ENCODE measurements at regions not wholly inside any gene's neighbourhood (a gene's known extent, or its start where the extent isn't known, plus 50 kb on each side); places are given as distances from the start of the nearest gene placed in this dataset.

DNA sequence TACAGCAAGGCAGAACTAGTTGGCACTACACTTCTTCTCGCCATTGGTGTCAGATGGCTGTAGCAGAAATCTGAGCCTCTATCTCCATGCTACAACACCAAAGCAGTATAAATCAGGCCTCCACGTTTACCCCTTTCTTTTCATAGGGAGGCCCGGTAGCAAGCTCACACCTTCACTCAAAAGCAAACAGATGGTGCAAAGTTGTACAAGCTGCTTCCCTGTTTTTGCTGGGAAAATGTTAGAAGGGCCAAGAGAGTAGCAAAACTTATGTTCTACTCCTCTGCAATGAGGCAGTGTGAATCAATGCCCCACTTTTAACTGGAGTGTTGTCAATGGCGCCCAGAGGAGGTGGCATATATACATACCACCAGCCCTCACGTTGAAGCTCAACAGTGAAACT, 369.6 kb upstream of the NRXN1 start:
- Mint-ChIP-seq H3K4me3 (no peak overlapping the region), H3K36me3 (no peaks in the 10 kb centered on the region), H3K27ac (no peak overlapping the region), H3K9me3 (ENCODE audit: low read depth) (peaks cover 7% of the 10 kb centered on the region), H3K27me3 (no peaks in the 10 kb centered on the region), H3K4me1 (no peaks in the 10 kb centered on the region)
- no peak for ATAC-seq
- CTCF ChIA-PET = no interaction called here
- no peak for DNase-seq

DNA sequence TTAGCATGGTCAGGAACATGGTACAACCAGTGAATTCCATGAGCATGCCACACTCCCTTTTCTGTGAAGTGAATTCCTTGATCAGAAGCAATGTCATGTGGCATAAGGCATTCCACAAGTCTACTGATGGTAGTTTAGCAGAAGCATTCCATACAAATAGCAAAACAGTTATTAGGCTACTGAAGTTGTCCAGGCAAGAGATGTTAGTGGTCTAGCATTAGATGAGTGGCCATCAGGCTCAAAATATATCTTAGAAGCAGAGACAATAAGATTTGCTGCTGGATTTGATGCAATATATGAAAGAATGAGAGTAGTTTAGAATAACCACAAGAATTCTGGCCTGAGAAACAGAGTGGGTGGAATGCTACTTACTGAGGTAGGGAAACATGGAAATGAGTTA, 355.3 kb upstream of the NRXN1 start:
- CTCF ChIA-PET = no interaction called here
- DNase-seq (no peak), ATAC-seq (no peak)
- H3K4me3 Mint-ChIP-seq = no peak overlapping the region
- H3K27me3 Mint-ChIP-seq = no peaks in the 10 kb centered on the region
- peaks cover 14% of the 10 kb centered on the region for H3K9me3 Mint-ChIP-seq (ENCODE audit: low read depth)
- H3K27ac Mint-ChIP-seq = no peak overlapping the region
- no peaks in the 10 kb centered on the region for H3K36me3 Mint-ChIP-seq
- H3K4me1 Mint-ChIP-seq = no peaks in the 10 kb centered on the region

DNA sequence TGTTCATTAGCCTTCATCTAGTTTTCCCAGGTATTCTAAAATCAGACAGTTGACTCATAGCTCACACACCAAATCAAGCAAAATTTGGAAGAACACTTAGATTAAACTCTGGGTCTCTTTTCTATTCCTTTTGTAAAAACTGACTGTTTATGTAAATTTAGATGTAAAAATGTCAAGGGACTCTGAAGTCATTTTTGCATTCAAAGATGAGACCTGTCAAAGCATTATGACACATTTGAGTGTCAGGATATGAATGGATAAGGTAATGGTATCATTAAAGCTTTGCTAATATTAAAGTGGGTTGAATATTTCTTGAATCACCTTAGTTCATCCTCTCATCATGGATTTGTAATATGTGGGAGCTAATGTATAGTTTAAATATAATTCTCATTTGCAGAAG, 348.1 kb upstream of the NRXN1 start:
- CTCF ChIA-PET = no interaction called here
- no peaks in the 10 kb centered on the region for H3K4me1 Mint-ChIP-seq
- DNase-seq = no peak

DNA sequence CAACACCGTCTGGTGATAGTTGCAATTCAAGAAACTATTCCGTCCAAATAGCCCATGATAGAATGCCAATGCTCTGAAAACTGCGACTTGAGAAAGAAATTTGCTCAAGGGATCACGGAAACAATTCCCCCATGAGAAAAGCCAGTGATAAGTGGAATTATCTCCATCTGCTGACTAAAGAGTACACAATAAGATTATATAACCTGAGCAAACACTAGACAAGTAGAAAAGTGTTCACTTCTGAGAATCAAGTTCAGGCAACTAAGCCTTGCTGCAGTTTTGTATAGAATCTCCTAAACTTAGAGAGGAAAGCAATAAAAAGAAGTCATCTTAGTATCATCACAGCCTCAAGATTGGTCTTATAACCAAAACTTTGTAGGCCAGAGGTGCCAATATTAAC, 336.3 kb upstream of the NRXN1 start:
- no peaks in the 10 kb centered on the region for H3K4me1 Mint-ChIP-seq
- H3K36me3 Mint-ChIP-seq = no peaks in the 10 kb centered on the region
- ATAC-seq = no peak
- peaks cover 6% of the 10 kb centered on the region for H3K9me3 Mint-ChIP-seq (ENCODE audit: low read depth)
- no peak overlapping the region for H3K4me3 Mint-ChIP-seq
- H3K27me3 Mint-ChIP-seq = no peaks in the 10 kb centered on the region
- CTCF ChIA-PET = no interaction called here
- H3K27ac Mint-ChIP-seq = no peak overlapping the region
- DNase-seq = no peak

More for the DNA sequence above, 348.1 kb upstream of the NRXN1 start:
- Mint-ChIP-seq H3K9me3 (ENCODE audit: low read depth) (peaks cover 10% of the 10 kb centered on the region), H3K36me3 (no peaks in the 10 kb centered on the region), H3K27me3 (no peaks in the 10 kb centered on the region), H3K27ac (no peak overlapping the region), H3K4me3 (no peak overlapping the region)
- ATAC-seq = no peak

DNA sequence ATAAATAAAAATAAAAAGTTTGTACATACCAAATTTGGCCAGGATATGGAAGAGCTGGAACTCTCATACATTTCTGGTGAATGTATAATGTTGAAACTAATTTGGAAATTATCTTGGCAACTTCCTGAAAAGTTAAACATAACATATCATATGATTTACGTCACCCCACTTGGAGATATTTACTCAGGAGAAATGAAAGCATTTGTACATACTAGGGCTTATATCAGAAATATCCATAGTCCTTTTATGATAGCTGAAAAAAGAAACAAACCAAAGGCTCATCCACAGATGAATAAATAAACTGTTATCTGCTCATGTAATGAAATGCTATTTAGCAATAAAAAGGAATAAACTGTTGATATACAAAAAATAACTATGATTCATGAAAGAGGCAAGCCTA, 318.2 kb upstream of the NRXN1 start:
- no peaks in the 10 kb centered on the region for H3K4me1 Mint-ChIP-seq
- peaks cover 6% of the 10 kb centered on the region for H3K9me3 Mint-ChIP-seq (ENCODE audit: low read depth)
- H3K27me3 Mint-ChIP-seq = no peaks in the 10 kb centered on the region
- no peak for DNase-seq
- no peak overlapping the region for H3K27ac Mint-ChIP-seq
- CTCF ChIA-PET = no interaction called here
- no peak overlapping the region for H3K4me3 Mint-ChIP-seq
- ATAC-seq = no peak
- H3K36me3 Mint-ChIP-seq = no peaks in the 10 kb centered on the region

DNA sequence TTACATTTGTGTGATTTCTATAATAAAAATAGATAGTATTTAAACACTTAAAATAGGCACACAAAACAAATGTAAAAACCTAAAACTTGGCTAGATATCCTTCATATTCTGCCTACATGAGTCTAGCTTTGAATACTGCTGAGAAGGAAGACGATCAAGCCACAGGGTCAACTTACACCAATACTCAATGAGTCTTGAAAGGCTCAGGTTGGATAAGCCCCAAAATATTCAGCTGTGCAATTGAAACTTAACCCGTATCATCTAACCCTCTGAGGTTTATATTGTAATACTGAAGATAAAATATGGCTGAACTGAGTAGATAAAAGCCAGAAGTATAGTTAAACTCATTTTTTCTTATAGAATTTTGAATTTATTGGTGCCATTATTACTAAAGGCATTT, 313.0 kb upstream of the NRXN1 start:
- H3K27me3 Mint-ChIP-seq = no peaks in the 10 kb centered on the region
- CTCF ChIA-PET = no interaction called here
- no peak overlapping the region for H3K27ac Mint-ChIP-seq
- peaks cover 5% of the 10 kb centered on the region for H3K9me3 Mint-ChIP-seq (ENCODE audit: low read depth)
- no peaks in the 10 kb centered on the region for H3K4me1 Mint-ChIP-seq
- no peak for ATAC-seq
- no peak for DNase-seq
- no peaks in the 10 kb centered on the region for H3K36me3 Mint-ChIP-seq
- H3K4me3 Mint-ChIP-seq = no peak overlapping the region

DNA sequence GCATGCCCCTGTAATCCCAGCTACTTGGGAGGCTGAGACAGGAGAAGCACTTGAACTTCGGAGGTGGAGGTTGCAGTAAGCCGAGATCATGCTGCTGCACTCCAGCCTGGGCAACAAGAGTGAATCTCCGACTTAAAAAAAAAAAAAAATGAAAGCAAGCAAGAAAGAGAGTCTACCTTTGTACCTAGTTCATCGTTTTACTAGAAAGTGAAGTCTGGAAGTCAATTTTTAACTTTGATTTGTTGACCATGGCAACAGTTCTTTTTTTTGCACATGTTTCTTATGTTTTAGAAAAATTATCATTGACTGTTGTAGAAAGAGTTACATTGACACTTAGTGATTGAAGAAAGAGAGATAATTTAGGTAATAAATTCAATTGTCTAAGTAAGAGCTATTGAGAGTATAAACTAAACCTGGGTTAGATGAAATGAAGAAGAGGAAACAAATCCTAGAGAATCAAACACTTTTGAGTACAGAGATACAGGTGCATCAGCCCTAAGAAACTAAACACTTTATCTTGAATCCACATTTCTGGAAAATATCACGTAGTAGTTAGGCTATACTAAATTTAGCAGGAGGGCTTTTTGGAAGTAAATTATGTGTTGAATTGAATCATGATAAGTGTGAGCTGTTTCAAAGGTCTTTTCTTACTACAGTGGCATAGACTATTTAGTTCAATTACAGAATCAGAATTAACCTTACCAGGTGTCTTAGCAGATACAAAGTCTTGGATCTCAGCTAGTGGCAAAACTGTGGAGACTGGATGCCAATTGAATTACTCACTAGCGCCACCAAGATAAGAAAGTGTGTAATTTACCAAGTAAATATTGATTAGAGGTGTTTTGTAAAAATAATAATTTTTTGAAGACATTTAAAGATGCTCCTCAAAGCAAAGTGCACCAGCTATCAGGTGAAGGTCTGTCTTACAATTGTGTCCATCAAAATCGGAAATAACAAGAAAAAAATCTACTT, 303.4 kb upstream of the NRXN1 start:
- ATAC-seq (no peak), DNase-seq (no peak)
- H3K9me3 Mint-ChIP-seq (ENCODE audit: low read depth) = peaks cover 3% of the 10 kb centered on the region
- H3K27ac Mint-ChIP-seq = no peak overlapping the region
- H3K4me1 Mint-ChIP-seq = no peaks in the 10 kb centered on the region
- CTCF ChIA-PET = no interaction called here
- no peaks in the 10 kb centered on the region for H3K27me3 Mint-ChIP-seq
- H3K36me3 Mint-ChIP-seq = no peaks in the 10 kb centered on the region
- H3K4me3 Mint-ChIP-seq = no peak overlapping the region

DNA sequence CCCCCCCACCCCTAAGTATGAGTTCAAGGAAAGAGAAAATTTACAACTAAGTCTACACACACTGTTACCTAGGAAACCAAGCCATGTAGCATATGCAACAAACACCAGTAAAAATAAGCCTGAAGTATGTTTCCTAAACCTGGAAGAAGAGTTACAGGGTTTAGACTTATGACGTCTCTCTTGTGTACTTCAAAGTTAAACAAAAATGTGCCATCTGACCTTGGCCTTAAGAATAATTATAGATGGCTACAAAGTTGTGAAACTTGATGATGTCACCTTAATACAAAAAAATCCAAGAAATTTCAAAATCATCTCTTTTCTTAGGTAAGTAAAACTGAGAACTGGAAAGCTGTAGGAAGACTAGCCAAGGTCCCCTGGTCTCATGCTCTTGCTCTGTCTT, 297.6 kb upstream of the NRXN1 start:
- H3K27ac Mint-ChIP-seq = no peak overlapping the region
- ATAC-seq (no peak), DNase-seq (no peak)
- no peaks in the 10 kb centered on the region for H3K27me3 Mint-ChIP-seq
- CTCF ChIA-PET = no interaction called here
- H3K4me1 Mint-ChIP-seq = no peaks in the 10 kb centered on the region
- H3K36me3 Mint-ChIP-seq = peaks cover 1% of the 10 kb centered on the region
- H3K4me3 Mint-ChIP-seq = no peak overlapping the region
- H3K9me3 Mint-ChIP-seq (ENCODE audit: low read depth) = peaks cover 7% of the 10 kb centered on the region

DNA sequence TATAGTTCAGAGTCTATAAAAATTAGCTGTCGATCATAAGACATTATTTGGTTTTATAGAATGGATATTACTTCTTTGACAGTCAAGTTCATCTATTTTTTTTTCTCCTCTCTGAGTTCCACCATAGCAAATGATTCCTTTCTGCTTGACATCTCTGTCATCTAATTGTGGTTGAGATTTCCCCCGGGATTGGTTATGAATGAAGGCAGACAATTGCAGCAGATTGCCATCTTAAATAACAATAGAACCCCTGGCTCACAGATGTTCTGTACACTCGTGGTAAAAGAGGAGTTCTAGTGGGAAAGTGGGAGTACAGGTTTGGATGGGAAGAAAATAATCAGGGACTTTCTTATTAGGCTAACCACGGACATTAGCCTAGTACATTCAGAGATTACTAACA, 292.1 kb upstream of the NRXN1 start:
- CTCF ChIA-PET = no interaction called here
- peaks cover 15% of the 10 kb centered on the region for H3K9me3 Mint-ChIP-seq (ENCODE audit: low read depth)
- H3K4me1 Mint-ChIP-seq = no peaks in the 10 kb centered on the region
- no peak overlapping the region for H3K4me3 Mint-ChIP-seq
- H3K27ac Mint-ChIP-seq = no peak overlapping the region
- H3K36me3 Mint-ChIP-seq = no peaks in the 10 kb centered on the region
- no peaks in the 10 kb centered on the region for H3K27me3 Mint-ChIP-seq
- DNase-seq = no peak
- no peak for ATAC-seq

DNA sequence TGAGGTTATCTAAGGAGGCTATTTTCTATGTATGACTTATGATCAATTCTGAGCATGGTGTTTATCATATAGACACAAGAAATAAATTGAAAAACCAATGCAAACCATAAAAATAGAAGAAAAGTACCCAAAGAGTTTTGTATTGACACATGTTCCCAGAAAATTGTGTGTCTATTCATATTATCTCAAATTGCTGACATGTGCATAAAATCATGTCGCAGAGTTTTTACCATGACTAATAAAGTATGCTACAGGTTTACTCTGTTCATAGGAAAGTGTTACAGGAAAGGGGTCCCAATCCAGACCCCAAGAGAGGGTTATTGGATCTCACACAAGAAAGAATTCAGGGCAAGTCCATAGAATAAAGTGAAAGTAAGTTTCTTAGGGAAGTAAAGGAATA, 290.7 kb upstream of the NRXN1 start:
- H3K27me3 Mint-ChIP-seq = no peaks in the 10 kb centered on the region
- H3K27ac Mint-ChIP-seq = no peak overlapping the region
- H3K9me3 Mint-ChIP-seq (ENCODE audit: low read depth) = peaks cover 16% of the 10 kb centered on the region
- CTCF ChIA-PET = no interaction called here
- H3K4me3 Mint-ChIP-seq = no peak overlapping the region
- H3K36me3 Mint-ChIP-seq = no peaks in the 10 kb centered on the region
- no peaks in the 10 kb centered on the region for H3K4me1 Mint-ChIP-seq
- ATAC-seq = no peak
- no peak for DNase-seq

DNA sequence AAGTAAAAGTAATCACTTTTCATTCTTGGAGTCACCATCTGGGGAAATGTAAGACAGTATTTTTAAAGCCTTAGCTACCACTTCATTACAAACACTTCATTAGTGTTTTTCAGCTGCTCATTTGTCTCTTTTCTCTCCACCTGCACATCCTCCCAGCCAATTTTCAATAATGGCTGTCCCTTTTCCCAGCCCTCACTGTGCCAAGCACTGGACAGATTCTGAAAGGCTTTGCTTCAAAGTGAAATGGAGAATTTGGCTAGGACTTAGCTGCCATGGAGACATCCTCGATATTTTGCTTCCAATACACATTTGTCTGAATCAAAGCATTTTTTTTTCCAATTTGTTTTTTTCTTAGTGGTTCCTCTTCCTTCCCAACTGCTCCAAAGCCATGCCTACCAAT, 272.4 kb upstream of the NRXN1 start:
- H3K27ac Mint-ChIP-seq = no peak overlapping the region
- CTCF ChIA-PET = no interaction called here
- peaks cover 21% of the 10 kb centered on the region for H3K9me3 Mint-ChIP-seq (ENCODE audit: low read depth)
- no peak for ATAC-seq
- H3K27me3 Mint-ChIP-seq = no peaks in the 10 kb centered on the region
- H3K4me3 Mint-ChIP-seq = no peak overlapping the region
- no peak for DNase-seq
- no peaks in the 10 kb centered on the region for H3K36me3 Mint-ChIP-seq
- no peaks in the 10 kb centered on the region for H3K4me1 Mint-ChIP-seq

DNA sequence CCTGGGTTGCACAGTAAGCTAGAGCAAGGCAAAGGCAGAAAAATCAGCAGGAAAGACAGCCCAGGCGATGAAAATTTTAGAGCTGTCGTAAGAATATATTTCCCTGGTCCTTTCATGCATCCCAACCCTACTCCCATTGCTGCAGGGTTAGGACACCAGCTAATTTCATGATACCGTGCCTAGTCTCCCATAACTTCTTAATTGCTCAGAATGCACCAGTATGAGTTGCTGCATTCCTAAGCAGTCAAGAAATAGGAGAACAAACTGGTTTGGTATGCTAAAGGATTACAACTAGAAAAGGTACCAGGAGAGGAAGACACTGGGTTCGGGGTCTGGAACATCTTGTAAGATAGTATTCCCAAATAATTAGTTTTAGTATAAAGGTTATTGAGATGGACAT, 269.4 kb upstream of the NRXN1 start:
- Mint-ChIP-seq H3K36me3 (no peaks in the 10 kb centered on the region), H3K4me3 (no peak overlapping the region), H3K27ac (no peak overlapping the region), H3K9me3 (ENCODE audit: low read depth) (peaks cover 29% of the 10 kb centered on the region), H3K4me1 (no peaks in the 10 kb centered on the region), H3K27me3 (no peaks in the 10 kb centered on the region)
- CTCF ChIA-PET = no interaction called here
- no peak for DNase-seq
- no peak for ATAC-seq

DNA sequence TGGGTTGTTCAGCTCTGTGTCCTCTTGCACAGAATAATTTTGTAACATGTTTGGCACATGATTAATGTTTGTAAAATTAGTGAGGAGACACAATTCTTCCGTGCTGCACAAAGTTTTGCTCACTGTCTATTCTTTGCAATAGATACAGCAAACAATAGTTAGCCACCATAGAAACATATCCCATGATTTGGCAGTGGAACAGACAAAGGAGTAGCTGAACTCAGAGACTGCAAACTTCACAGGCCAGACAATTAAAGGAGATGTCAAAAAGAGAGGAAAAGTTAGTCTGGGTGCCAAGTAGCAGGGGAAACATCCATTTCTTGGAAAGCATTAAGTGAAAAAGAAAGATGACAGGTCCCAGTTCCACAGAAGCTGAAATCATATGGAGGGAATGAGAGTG, 267.4 kb upstream of the NRXN1 start:
- H3K9me3 Mint-ChIP-seq (ENCODE audit: low read depth) = peaks cover 23% of the 10 kb centered on the region
- H3K27ac Mint-ChIP-seq = no peak overlapping the region
- no peaks in the 10 kb centered on the region for H3K4me1 Mint-ChIP-seq
- H3K36me3 Mint-ChIP-seq = no peaks in the 10 kb centered on the region
- CTCF ChIA-PET = no interaction called here
- ATAC-seq (no peak), DNase-seq (no peak)
- no peak overlapping the region for H3K4me3 Mint-ChIP-seq
- no peaks in the 10 kb centered on the region for H3K27me3 Mint-ChIP-seq

DNA sequence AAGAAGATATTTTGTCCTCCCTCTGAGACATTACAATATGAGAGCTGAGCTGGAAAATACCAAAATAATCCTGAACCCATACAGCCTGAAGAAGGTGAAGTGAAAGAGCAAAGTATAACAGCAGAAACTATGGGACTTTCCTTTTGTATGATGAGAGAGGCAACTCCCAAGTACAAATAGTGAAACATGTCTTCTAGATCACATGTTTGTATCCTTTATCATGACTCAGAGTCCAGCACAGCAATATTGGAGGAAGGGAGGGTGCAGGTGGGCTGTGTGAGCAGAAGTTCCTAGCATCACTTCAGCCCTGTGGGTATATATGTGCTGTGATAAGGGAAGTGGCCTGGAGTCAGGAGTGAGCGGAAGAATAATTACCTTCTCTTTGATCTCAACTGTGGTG, 265.6 kb upstream of the NRXN1 start:
- no peak overlapping the region for H3K4me3 Mint-ChIP-seq
- CTCF ChIA-PET = no interaction called here
- ATAC-seq (no peak), DNase-seq (no peak)
- H3K36me3 Mint-ChIP-seq = no peaks in the 10 kb centered on the region
- H3K27me3 Mint-ChIP-seq = no peaks in the 10 kb centered on the region
- no peaks in the 10 kb centered on the region for H3K4me1 Mint-ChIP-seq
- H3K27ac Mint-ChIP-seq = no peak overlapping the region
- peaks cover 23% of the 10 kb centered on the region for H3K9me3 Mint-ChIP-seq (ENCODE audit: low read depth)
